ENCODE measurements at regions not wholly inside any gene's neighbourhood (a gene's known extent, or its start where the extent isn't known, plus 50 kb on each side); places are given as distances from the start of the nearest gene placed in this dataset.

DNA sequence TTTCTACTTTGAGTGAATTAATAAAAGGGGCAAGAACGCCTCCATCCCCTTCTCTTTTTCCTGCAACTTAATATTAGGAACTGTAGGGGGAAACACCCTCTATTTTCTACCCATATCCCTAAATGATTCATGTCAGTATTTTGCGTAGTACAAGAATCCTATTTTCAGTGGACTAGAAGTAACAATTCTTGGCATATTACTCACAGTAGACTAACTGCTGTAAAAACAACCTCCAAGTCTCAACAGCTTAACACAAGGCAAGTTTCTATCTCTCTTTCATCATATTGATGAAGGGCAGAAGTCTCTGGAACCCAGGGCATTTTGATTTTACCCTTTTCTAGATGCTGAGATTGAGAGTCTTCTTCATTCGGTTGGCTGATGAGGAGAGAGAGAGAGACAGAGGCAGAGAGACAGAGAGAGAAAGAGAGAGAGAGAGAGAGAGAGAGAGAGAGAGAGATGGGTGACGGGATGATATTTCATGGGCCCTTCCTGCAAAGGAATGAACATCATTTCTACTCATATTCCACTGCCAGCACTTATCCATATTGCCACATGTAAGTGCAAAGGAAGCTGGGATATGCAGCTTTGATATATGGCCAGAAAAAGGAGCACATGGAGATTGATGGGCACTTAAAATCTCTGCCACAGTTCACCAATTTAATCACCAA is 481.6 kb downstream of the LPIN1 start:
- TF ChIP-seq, protein P1, sequence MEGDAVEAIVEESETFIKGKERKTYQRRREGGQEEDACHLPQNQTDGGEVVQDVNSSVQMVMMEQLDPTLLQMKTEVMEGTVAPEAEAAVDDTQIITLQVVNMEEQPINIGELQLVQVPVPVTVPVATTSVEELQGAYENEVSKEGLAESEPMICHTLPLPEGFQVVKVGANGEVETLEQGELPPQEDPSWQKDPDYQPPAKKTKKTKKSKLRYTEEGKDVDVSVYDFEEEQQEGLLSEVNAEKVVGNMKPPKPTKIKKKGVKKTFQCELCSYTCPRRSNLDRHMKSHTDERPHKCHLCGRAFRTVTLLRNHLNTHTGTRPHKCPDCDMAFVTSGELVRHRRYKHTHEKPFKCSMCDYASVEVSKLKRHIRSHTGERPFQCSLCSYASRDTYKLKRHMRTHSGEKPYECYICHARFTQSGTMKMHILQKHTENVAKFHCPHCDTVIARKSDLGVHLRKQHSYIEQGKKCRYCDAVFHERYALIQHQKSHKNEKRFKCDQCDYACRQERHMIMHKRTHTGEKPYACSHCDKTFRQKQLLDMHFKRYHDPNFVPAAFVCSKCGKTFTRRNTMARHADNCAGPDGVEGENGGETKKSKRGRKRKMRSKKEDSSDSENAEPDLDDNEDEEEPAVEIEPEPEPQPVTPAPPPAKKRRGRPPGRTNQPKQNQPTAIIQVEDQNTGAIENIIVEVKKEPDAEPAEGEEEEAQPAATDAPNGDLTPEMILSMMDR (IDR thresholded peaks at IDR 0.05), result no peak
- no peak for TF ChIP-seq EZH2 (IDR thresholded peaks at IDR 0.05; ENCODE audit: borderline replicate concordance, insufficient read depth, low read depth, low read length, poor library complexity, severe bottlenecking)

All from B cell (primary cell).